ENCODE measurements at regions not wholly inside any gene's neighbourhood (a gene's known extent, or its start where the extent isn't known, plus 50 kb on each side); places are given as distances from the start of the nearest gene placed in this dataset.

- no peaks in the 10 kb centered on the region for H3K79me2 ChIP-seq (ENCODE audit: insufficient read depth, low read length)
- H3K36me3 ChIP-seq (ENCODE audit: low read length) = no peaks in the 10 kb centered on the region
- H3K27me3 ChIP-seq (ENCODE audit: low read length) = no peaks in the 10 kb centered on the region
- no peak overlapping the region for H2AFZ ChIP-seq (ENCODE audit: low read depth, low read length, severe bottlenecking)
- H3K4me3 ChIP-seq (ENCODE audit: insufficient read depth, low read length, poor library complexity, severe bottlenecking) = no peak overlapping the region
- no peaks in the 10 kb centered on the region for H3F3A ChIP-seq (ENCODE audit: insufficient read depth)
- H3K9me2 ChIP-seq (replicated peaks; ENCODE audit: insufficient read depth, low read length) = no peaks in the 10 kb centered on the region
- no peaks in the 10 kb centered on the region for H4K20me1 ChIP-seq (ENCODE audit: low read depth, low read length)
- no peak overlapping the region for H3K27ac ChIP-seq (ENCODE audit: low read depth, low read length)
- H3K9ac ChIP-seq (ENCODE audit: low read length) = no peak overlapping the region
- no peaks in the 10 kb centered on the region for H3K9me3 ChIP-seq (ENCODE audit: insufficient read depth, low read length)
- TF ChIP-seq EZH2phosphoT487 (conservative IDR thresholded peaks at IDR 0.05; ENCODE audit: low read length) = no peak
- TF ChIP-seq CTCF (IDR thresholded peaks at IDR 0.05; ENCODE audit: insufficient read depth, low read length, poor library complexity, severe bottlenecking) = no peak
- no peak overlapping the region for H3K4me2 ChIP-seq (ENCODE audit: low read depth, low read length, poor library complexity, severe bottlenecking)
These were observed 1215.9 kb downstream of the CDH8 start for GRCh38 chr16:60820361-60820760.

GRCh38 chr16:60818465-60818864, 1217.8 kb downstream of the CDH8 start:
- no peaks in the 10 kb centered on the region for H3K9me3 ChIP-seq (ENCODE audit: insufficient read depth, low read length)

GRCh38 chr16:60816461-60816860, 1219.8 kb downstream of the CDH8 start:
- Histone ChIP-seq H2AFZ (ENCODE audit: low read depth, low read length, severe bottlenecking) (no peak overlapping the region), H3K4me2 (ENCODE audit: low read depth, low read length, poor library complexity, severe bottlenecking) (no peak overlapping the region), H4K20me1 (ENCODE audit: low read depth, low read length) (no peaks in the 10 kb centered on the region), H3K9me3 (ENCODE audit: insufficient read depth, low read length) (no peaks in the 10 kb centered on the region), H3F3A (ENCODE audit: insufficient read depth) (no peaks in the 10 kb centered on the region), H3K9ac (ENCODE audit: low read length) (no peak overlapping the region), H3K4me3 (ENCODE audit: insufficient read depth, low read length, poor library complexity, severe bottlenecking) (no peak overlapping the region), H3K79me2 (ENCODE audit: insufficient read depth, low read length) (no peaks in the 10 kb centered on the region), H3K27ac (ENCODE audit: low read depth, low read length) (no peak overlapping the region), H3K36me3 (ENCODE audit: low read length) (no peaks in the 10 kb centered on the region), H3K27me3 (ENCODE audit: low read length) (no peaks in the 10 kb centered on the region), H3K9me2 (replicated peaks; ENCODE audit: insufficient read depth, low read length) (0 out of 2 replicates have a peak, but pooled peaks cover 3% of the 10 kb centered on the region)
- no peak for TF ChIP-seq EZH2phosphoT487 (conservative IDR thresholded peaks at IDR 0.05; ENCODE audit: low read length)
- TF ChIP-seq CTCF (IDR thresholded peaks at IDR 0.05; ENCODE audit: insufficient read depth, low read length, poor library complexity, severe bottlenecking) = no peak

More at GRCh38 chr16:60818465-60818864, 1217.8 kb downstream of the CDH8 start:
- H3K4me3 ChIP-seq (ENCODE audit: insufficient read depth, low read length, poor library complexity, severe bottlenecking) = no peak overlapping the region
- H3K36me3 ChIP-seq (ENCODE audit: low read length) = no peaks in the 10 kb centered on the region
- H2AFZ ChIP-seq (ENCODE audit: low read depth, low read length, severe bottlenecking) = no peak overlapping the region
- 0 out of 2 replicates have a peak, but pooled peaks cover 3% of the 10 kb centered on the region for H3K9me2 ChIP-seq (replicated peaks; ENCODE audit: insufficient read depth, low read length)
- no peaks in the 10 kb centered on the region for H3K79me2 ChIP-seq (ENCODE audit: insufficient read depth, low read length)
- no peak overlapping the region for H3K4me2 ChIP-seq (ENCODE audit: low read depth, low read length, poor library complexity, severe bottlenecking)
- TF ChIP-seq EZH2phosphoT487 (conservative IDR thresholded peaks at IDR 0.05; ENCODE audit: low read length) (no peak), CTCF (IDR thresholded peaks at IDR 0.05; ENCODE audit: insufficient read depth, low read length, poor library complexity, severe bottlenecking) (no peak)
- no peaks in the 10 kb centered on the region for H3F3A ChIP-seq (ENCODE audit: insufficient read depth)
- H3K27me3 ChIP-seq (ENCODE audit: low read length) = no peaks in the 10 kb centered on the region
- no peak overlapping the region for H3K9ac ChIP-seq (ENCODE audit: low read length)
- H3K27ac ChIP-seq (ENCODE audit: low read depth, low read length) = no peak overlapping the region
- H4K20me1 ChIP-seq (ENCODE audit: low read depth, low read length) = no peaks in the 10 kb centered on the region

Measured in SU-DHL-6 (cell line).